Suprapubic skin (tissue), 4 donors: ENCODE measurements at regions not wholly inside any gene's neighbourhood (a gene's known extent, or its start where the extent isn't known, plus 50 kb on each side); places are given as distances from the start of the nearest gene placed in this dataset.

ENCODE experiments used
- DNase-seq, 2 donors: peaks; one replicate each; pipeline ENCODE4 v3.0.0-alpha.2; 2019; ENCODE audit warnings: low spot score in 2 of 2
- H3K27ac ChIP-seq: fragments of 200-600 bp; sonication (generic); one replicate; pipeline ENCODE4 v1.5.1; 2019
- H3K27me3 ChIP-seq: fragments of 200-600 bp; sonication (generic); one replicate; pipeline ENCODE4 v1.5.1; 2019
- H3K36me3 ChIP-seq: fragments of 200-600 bp; sonication (generic); one replicate; pipeline ENCODE4 v1.5.1; 2019
- H3K4me1 ChIP-seq: fragments of 200-600 bp; sonication (generic); one replicate; pipeline ENCODE4 v1.5.1; 2019
- H3K4me3 ChIP-seq: fragments of 200-600 bp; sonication (generic); one replicate; pipeline ENCODE4 v1.5.1; 2019; ENCODE audit warnings: mild to moderate bottlenecking
- H3K9me3 ChIP-seq: fragments of 200-600 bp; sonication (generic); one replicate; pipeline ENCODE4 v1.5.1; 2019
- EP300 ChIP-seq: sonication (generic); formaldehyde crosslinking; IDR thresholded peaks from one replicate; pipeline ENCODE4 v1.6.1; 2017; ENCODE audit warnings: antibody characterized with exemption
- POLR2A ChIP-seq, 2 donors: fragments of 450-650 bp; IDR thresholded peaks; one replicate each; pipeline ENCODE4 v1.6.1; 2017; ENCODE audit warnings: antibody characterized with exemption in 2 of 2, mild to moderate bottlenecking in 2 of 2, moderate library complexity in 2 of 2
- POLR2AphosphoS5 ChIP-seq, 3 donors: sonication (generic); formaldehyde crosslinking; IDR thresholded peaks; one replicate each; pipeline ENCODE4 v1.6.1; 2017; ENCODE audit warnings: antibody characterized with exemption in 3 of 3
- WGBS: methylation state at CpG from one replicate; pipeline ENCODE4 v1.1.5; 2018; 5-methylcytosine and 5-hydroxymethylcytosine counted together
- TF ChIP-seq, protein P1 (sequence below), 2 donors: fragments of 200-600 bp in 1 of 2; fragments of 450-650 bp in 1 of 2; sonication (generic) in 1 of 2; IDR thresholded peaks; one replicate each; pipeline ENCODE4 v1.5.1; 2016 to 2019; ENCODE audit warnings: antibody characterized with exemption in 2 of 2, mild to moderate bottlenecking in 1 of 2, moderate library complexity in 1 of 2

DNA sequence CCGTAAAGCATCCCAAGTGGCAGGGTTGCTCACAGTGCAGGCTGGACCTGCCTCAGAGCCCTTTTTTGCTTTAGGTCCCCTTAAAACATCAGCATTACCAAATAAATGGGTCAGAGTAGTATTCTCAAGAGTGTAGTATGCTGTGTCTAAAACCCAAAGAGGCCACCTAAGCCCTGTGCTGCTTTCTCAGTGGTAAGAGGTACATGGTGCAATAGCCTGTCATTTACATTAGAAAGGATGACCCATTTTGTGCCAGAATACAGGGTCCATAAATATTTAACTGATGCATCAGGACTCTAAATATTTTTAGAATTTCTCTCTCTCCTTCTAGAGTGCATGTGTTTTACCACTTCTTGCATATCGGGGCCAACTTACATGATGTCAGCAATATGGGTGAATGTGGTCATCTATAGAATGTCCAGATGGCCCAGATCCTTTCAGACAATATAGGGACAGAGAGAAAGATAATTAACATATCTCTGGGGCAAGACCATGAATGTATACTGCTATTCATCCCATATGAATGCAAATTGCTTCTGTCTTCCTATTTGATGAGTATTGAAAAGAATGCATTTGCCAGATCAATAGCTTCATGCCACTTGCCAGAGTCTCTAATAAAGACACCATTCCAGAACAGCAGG is 329.2 kb downstream of the PMP22 start:
- TF ChIP-seq POLR2A (IDR thresholded peaks at IDR 0.05), result no peak
- no peak for TF ChIP-seq EP300
- no peak for TF ChIP-seq POLR2AphosphoS5 (IDR thresholded peaks at IDR 0.05)
- TF ChIP-seq, protein P1, sequence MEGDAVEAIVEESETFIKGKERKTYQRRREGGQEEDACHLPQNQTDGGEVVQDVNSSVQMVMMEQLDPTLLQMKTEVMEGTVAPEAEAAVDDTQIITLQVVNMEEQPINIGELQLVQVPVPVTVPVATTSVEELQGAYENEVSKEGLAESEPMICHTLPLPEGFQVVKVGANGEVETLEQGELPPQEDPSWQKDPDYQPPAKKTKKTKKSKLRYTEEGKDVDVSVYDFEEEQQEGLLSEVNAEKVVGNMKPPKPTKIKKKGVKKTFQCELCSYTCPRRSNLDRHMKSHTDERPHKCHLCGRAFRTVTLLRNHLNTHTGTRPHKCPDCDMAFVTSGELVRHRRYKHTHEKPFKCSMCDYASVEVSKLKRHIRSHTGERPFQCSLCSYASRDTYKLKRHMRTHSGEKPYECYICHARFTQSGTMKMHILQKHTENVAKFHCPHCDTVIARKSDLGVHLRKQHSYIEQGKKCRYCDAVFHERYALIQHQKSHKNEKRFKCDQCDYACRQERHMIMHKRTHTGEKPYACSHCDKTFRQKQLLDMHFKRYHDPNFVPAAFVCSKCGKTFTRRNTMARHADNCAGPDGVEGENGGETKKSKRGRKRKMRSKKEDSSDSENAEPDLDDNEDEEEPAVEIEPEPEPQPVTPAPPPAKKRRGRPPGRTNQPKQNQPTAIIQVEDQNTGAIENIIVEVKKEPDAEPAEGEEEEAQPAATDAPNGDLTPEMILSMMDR (IDR thresholded peaks at IDR 0.05), result no peak
- Histone ChIP-seq H3K36me3 (no peaks in the 10 kb centered on the region), H3K9me3 (no peaks in the 10 kb centered on the region), H3K4me1 (peaks cover 3% of the 10 kb centered on the region), H3K27me3 (no peaks in the 10 kb centered on the region), H3K27ac (no peak overlapping the region), H3K4me3 (no peak overlapping the region)
- DNase-seq, result no peak
- WGBS, result 96% methylated on average over 2 of the region's 2 CpGs

DNA sequence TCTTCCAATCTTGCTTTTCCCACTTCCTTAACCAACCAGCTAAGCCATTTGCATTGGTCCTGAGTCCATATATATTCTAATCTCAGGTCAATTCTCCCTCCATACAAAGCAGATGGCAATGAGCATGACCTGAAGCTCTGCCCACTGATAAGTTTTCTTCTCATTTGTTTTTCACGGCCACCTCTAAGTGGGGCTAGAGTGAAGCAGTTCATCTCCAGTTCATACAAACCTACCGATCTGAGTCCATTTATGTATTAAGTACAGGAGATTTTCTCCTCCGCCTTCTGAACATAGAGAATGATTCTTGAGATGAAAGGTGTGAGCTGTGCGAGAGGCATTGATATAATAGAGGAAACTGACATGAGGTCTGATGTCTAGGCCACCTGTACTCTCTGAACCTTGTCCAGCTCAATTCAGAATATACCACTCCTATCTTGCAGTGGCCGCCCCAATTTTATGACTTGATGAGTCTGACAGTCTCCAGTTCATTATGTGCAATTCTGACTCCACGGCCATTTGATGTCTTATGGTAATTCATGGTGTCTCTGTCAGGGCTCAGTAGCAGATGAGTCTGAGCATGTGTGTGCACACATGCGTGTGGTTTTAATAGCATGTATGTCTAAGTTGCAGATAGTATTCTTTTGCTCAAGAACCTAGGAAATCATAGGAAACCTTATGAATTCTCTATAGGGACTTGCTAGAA is 329.8 kb downstream of the PMP22 start:
- H3K27ac ChIP-seq, result no peak overlapping the region
- no peak overlapping the region for H3K4me3 ChIP-seq
- DNase-seq, result no peak
- H3K36me3 ChIP-seq, result no peaks in the 10 kb centered on the region
- H3K9me3 ChIP-seq, result no peaks in the 10 kb centered on the region
- H3K27me3 ChIP-seq, result no peaks in the 10 kb centered on the region
- peaks cover 3% of the 10 kb centered on the region for H3K4me1 ChIP-seq
- 82% methylated on average over 7 of the region's 7 CpGs for WGBS
- TF ChIP-seq, protein P1 (IDR thresholded peaks at IDR 0.05), result no peak
- TF ChIP-seq POLR2A (IDR thresholded peaks at IDR 0.05) (no peak), EP300 (no peak), POLR2AphosphoS5 (IDR thresholded peaks at IDR 0.05) (no peak)

DNA sequence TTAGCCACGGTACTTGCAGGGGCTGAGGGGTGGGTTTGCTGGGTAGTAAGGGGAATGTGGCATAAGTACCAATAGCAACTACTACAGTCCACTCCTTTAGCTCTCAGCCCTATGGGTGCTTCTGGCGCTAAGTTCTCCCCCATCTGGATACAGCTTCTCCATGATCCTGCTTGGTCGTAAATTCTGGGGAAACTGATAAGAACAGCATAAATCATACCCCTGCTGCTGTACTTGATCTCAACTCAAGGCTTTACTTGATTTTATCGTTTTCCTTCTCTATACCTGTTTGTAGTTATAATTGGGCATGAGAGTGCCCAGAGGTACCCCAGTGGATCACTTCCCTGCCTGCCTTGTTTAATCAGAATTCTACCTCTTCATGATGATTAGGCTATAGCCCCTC is 331.4 kb downstream of the PMP22 start:
- Histone ChIP-seq H3K9me3 (no peaks in the 10 kb centered on the region), H3K4me1 (no peaks in the 10 kb centered on the region), H3K36me3 (no peaks in the 10 kb centered on the region), H3K27me3 (peaks cover 4% of the 10 kb centered on the region), H3K4me3 (no peak overlapping the region), H3K27ac (no peak overlapping the region)
- DNase-seq, result no peak
- WGBS, result 86% methylated on average over 4 of the region's 4 CpGs
- TF ChIP-seq, protein P1 (IDR thresholded peaks at IDR 0.05), result no peak
- TF ChIP-seq POLR2A (IDR thresholded peaks at IDR 0.05) (no peak), POLR2AphosphoS5 (IDR thresholded peaks at IDR 0.05) (no peak), EP300 (no peak)

DNA sequence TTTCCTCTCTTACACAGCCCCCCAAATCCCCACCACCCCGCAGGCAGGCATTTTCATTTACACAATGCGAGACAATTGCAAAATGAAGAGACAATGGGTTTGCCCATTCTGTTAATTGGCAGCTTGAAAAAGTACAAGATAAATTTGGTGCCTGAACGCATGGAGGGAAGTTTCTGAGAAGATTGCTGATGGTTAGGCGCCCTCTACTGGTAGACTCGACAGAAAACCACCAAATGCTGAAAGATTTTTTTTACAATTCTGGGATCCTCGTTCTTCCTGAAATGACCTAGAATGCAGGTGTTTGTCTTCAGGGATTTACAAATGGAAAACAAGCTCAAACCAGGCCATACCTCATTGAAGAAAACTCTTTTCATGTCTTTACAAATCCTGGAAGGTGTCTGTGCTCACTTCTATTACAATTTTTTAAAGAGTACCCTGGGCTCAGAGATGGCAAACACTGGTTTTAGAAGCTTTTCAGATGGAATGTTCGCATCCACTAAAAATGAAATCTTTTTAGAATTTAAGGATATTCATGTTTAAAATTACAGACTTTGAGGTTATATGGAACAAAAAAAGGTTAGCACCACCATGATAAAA is 338.5 kb downstream of the PMP22 start:
- DNase-seq, result no peak
- no peak for TF ChIP-seq POLR2AphosphoS5 (IDR thresholded peaks at IDR 0.05)
- no peak for TF ChIP-seq POLR2A (IDR thresholded peaks at IDR 0.05)
- TF ChIP-seq, protein P1 (IDR thresholded peaks at IDR 0.05), result peak; percentile 64 to 70
- peaks cover 6% of the 10 kb centered on the region for H3K27me3 ChIP-seq
- no peak overlapping the region for H3K27ac ChIP-seq
- H3K4me3 ChIP-seq, result no peak overlapping the region
- WGBS, result 11% methylated on average over 7 of the region's 7 CpGs
- H3K36me3 ChIP-seq, result no peaks in the 10 kb centered on the region
- peaks cover 5% of the 10 kb centered on the region for H3K9me3 ChIP-seq
- H3K4me1 ChIP-seq, result peaks cover 8% of the 10 kb centered on the region

DNA sequence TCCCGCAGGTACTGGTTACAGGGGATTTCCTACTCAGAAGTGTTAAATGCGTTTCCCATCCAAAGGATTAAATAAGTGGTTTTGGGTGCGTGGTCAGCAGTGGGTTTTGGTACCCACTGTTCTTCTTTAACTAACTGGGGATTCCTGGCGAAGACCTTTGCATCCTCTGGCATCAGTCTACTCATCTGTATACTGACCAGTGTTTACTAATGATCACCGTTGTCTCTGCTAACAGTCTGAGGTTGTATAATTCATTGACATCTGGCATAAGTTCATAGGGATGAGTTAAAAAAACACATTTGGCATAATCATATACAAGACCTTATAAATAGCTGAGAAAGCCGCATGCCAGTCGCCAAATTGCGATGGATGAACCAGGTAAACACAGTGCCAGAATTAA is 339.1 kb downstream of the PMP22 start:
- TF ChIP-seq POLR2A (IDR thresholded peaks at IDR 0.05) (no peak), POLR2AphosphoS5 (IDR thresholded peaks at IDR 0.05) (no peak), EP300 (no peak)
- TF ChIP-seq, protein P1 (IDR thresholded peaks at IDR 0.05), result no peak
- H3K27ac ChIP-seq, result no peak overlapping the region

More for the DNA sequence above, 339.1 kb downstream of the PMP22 start:
- 46% methylated on average over 8 of the region's 8 CpGs for WGBS
- Histone ChIP-seq H3K4me3 (no peak overlapping the region), H3K36me3 (no peaks in the 10 kb centered on the region), H3K27me3 (peaks cover 6% of the 10 kb centered on the region), H3K9me3 (peaks cover 5% of the 10 kb centered on the region), H3K4me1 (peaks cover 8% of the 10 kb centered on the region)
- DNase-seq, result no peak
